HG02884 (cell line): ENCODE measurements at regions not wholly inside any gene's neighbourhood (a gene's known extent, or its start where the extent isn't known, plus 50 kb on each side); places are given as distances from the start of the nearest gene placed in this dataset.
"Not testable (repeated sequence)": the region's sequence is repeated elsewhere in the genome, so short reads cannot be mapped to it uniquely, and the experiment has no call there.

Source experiments
- ATAC-seq: cut with Tn5 transposase; IDR thresholded peaks from one replicate; pipeline ENCODE4 v1.9.1; 2021; ENCODE audit warnings: mild to moderate bottlenecking, moderate library complexity; ENCODE audit not compliant: unreplicated experiment

- no peak for ATAC-seq
Measured at GRCh38 chr3:43236008-43236407, 50.3 kb upstream of the SNRK start.

GRCh38 chr3:43233062-43233461, 53.3 kb upstream of the SNRK start:
- ATAC-seq, result no peak

GRCh38 chr3:43231276-43232000, 54.9 kb upstream of the SNRK start:
- ATAC-seq, result no peak

GRCh38 chr3:43229865-43230264, 56.5 kb upstream of the SNRK start:
- ATAC-seq, result not testable (repeated sequence)

GRCh38 chr3:43227685-43228084, 58.7 kb upstream of the SNRK start:
- ATAC-seq, result not testable (repeated sequence)

- ATAC-seq, result no peak
Measured at GRCh38 chr3:43224405-43225073, 61.8 kb upstream of the SNRK start.

- ATAC-seq, result no peak
Measured at GRCh38 chr3:43223670-43224364, 62.5 kb upstream of the SNRK start.

GRCh38 chr3:43222590-43222989, 63.8 kb upstream of the SNRK start:
- no peak for ATAC-seq

GRCh38 chr3:43221076-43221475, 65.3 kb upstream of the SNRK start:
- no peak for ATAC-seq

GRCh38 chr3:43219616-43220015, 66.7 kb upstream of the SNRK start:
- ATAC-seq, result no peak

- ATAC-seq, result no peak
Measured at GRCh38 chr3:43218921-43219320, 67.4 kb upstream of the SNRK start.

GRCh38 chr3:43218156-43218555, 68.2 kb upstream of the SNRK start:
- ATAC-seq, result no peak

GRCh38 chr3:43217633-43218032, 68.7 kb upstream of the SNRK start:
- ATAC-seq, result no peak

GRCh38 chr3:43217206-43217605, 69.1 kb upstream of the SNRK start:
- no peak for ATAC-seq

- no peak for ATAC-seq
Measured at GRCh38 chr3:43215663-43216275, 70.6 kb upstream of the SNRK start.

- no peak for ATAC-seq
Measured at GRCh38 chr3:43215138-43215537, 71.2 kb upstream of the SNRK start.

- ATAC-seq, result no peak
Measured at GRCh38 chr3:43214616-43215015, 71.7 kb upstream of the SNRK start.

- no peak for ATAC-seq
Measured at GRCh38 chr3:43213631-43214030, 72.7 kb upstream of the SNRK start.

GRCh38 chr3:43212914-43213611, 73.3 kb upstream of the SNRK start:
- no peak for ATAC-seq

- ATAC-seq, result no peak
Measured at GRCh38 chr3:43211681-43212080, 74.7 kb upstream of the SNRK start.
